NCI-H1105 treated with DMSO at 0.1 percent for 48 hours (cell line): ENCODE measurements at regions not wholly inside any gene's neighbourhood (a gene's known extent, or its start where the extent isn't known, plus 50 kb on each side); places are given as distances from the start of the nearest gene placed in this dataset.

ENCODE experiments used
- DNase-seq: peaks from one replicate; lab custom pipeline; 2025; lab: John Stamatoyannopoulos, UW

- no peak for DNase-seq
Measured at GRCh38 chr17:71158437-71158836, 962.4 kb upstream of the SOX9 start.

- peak; percentile 99 for DNase-seq
Measured at GRCh38 chr17:71163121-71163812, 957.6 kb upstream of the SOX9 start.

- no peak for DNase-seq
Measured at GRCh38 chr17:71163813-71164122, 957.1 kb upstream of the SOX9 start.

- DNase-seq, result peak; percentile 56
Measured at GRCh38 chr17:71164561-71164960, 956.3 kb upstream of the SOX9 start.

- DNase-seq, result no peak
Measured at GRCh38 chr17:71166311-71166710, 954.5 kb upstream of the SOX9 start.

GRCh38 chr17:71168053-71168741 is 952.6 kb upstream of the SOX9 start:
- DNase-seq, result peak; percentile 71

GRCh38 chr17:71170070-71170469 is 950.8 kb upstream of the SOX9 start:
- DNase-seq, result no peak

GRCh38 chr17:71171270-71171669 is 949.5 kb upstream of the SOX9 start:
- DNase-seq, result no peak

GRCh38 chr17:71173991-71174390 is 946.8 kb upstream of the SOX9 start:
- DNase-seq, result no peak

GRCh38 chr17:71176331-71176730 is 944.5 kb upstream of the SOX9 start:
- DNase-seq, result no peak

- no peak for DNase-seq
Measured at GRCh38 chr17:71176928-71177443, 943.8 kb upstream of the SOX9 start.

- DNase-seq, result peak; percentile 70
Measured at GRCh38 chr17:71180801-71181385, 939.9 kb upstream of the SOX9 start.

GRCh38 chr17:71183066-71183660 is 937.7 kb upstream of the SOX9 start:
- no peak for DNase-seq

GRCh38 chr17:71184716-71185115 is 936.1 kb upstream of the SOX9 start:
- DNase-seq, result no peak

- no peak for DNase-seq
Measured at GRCh38 chr17:71187145-71187878, 933.5 kb upstream of the SOX9 start.

GRCh38 chr17:71188811-71189492 is 931.9 kb upstream of the SOX9 start:
- no peak for DNase-seq

- DNase-seq, result no peak
Measured at GRCh38 chr17:71189493-71189831, 931.4 kb upstream of the SOX9 start.

- peak; percentile 70 for DNase-seq
Measured at GRCh38 chr17:71192039-71192555, 928.7 kb upstream of the SOX9 start.

- no peak for DNase-seq
Measured at GRCh38 chr17:71192848-71193247, 928.0 kb upstream of the SOX9 start.

- DNase-seq, result no peak
Measured at GRCh38 chr17:71200597-71200996, 920.2 kb upstream of the SOX9 start.

GRCh38 chr17:71201639-71202038 is 919.2 kb upstream of the SOX9 start:
- no peak for DNase-seq

- DNase-seq, result no peak
Measured at GRCh38 chr17:71202449-71202848, 918.4 kb upstream of the SOX9 start.
